GM21723 (cell line): ENCODE measurements at regions not wholly inside any gene's neighbourhood (a gene's known extent, or its start where the extent isn't known, plus 50 kb on each side); places are given as distances from the start of the nearest gene placed in this dataset.
"Not testable (repeated sequence)": the region's sequence is repeated elsewhere in the genome, so short reads cannot be mapped to it uniquely, and the experiment has no call there.

Source experiments
- ATAC-seq: cut with Tn5 transposase; IDR thresholded peaks from one replicate; pipeline ENCODE4 v1.9.1; 2021; ENCODE audit warnings: mild to moderate bottlenecking, moderate library complexity; ENCODE audit not compliant: unreplicated experiment

DNA sequence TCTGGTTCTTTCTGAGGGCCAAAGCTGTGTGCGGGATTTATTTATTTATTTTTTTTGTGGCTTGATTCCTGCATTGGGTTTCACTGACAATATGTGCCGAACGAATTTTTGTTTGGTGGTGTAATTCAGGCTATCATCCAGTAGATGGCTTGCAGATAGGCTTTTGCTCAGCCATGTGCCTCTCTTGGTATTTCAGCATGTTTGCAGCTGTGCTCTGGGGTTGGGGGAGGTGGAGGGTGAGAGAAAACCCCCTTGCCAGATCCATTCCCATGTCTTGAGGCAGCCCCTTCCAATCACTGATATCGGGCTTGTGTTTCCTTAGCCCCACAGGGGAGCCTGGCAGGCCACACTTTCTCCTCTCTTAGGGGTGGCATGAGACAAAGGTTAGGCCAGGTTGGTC, 302.4 kb downstream of the PTGER3 start:
- no peak for ATAC-seq

DNA sequence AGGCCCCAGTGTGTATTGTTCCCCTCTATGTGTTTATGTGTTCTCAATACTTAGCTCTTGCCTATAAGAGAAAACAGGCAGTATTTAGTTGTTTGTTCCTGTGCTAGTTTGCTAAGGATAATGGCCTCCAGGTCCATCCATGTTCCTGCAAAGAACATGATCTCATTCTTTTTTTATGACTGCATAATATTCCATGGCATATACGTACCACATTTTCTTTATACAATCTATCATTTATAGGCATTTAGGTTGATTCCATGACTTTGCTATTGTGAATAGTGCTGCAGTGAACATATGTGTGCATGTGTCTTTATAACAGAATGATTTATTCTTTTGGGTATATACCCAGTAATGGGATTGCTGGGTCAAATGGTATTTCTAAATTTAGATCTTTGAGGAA, 301.6 kb downstream of the PTGER3 start:
- not testable (repeated sequence) for ATAC-seq

DNA sequence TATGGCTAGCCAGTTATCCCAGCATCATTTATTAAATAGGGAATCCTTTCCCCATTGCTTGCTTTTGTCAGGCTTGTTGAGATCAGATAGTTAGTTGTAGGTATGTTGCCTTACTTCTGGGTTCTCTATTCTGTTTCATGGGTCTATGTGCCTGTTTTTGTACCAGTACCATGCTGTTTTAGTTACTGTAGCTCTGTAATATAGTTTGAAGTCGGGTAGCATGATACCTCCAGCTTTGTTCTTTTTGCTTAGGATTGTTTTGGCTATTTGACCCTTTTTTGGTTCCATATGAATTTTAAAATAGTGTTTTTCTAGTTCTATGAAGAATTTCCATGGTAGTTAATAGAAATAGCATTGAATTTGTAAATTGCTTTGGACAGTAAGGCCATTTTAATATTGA, 300.5 kb downstream of the PTGER3 start:
- ATAC-seq, result not testable (repeated sequence)

DNA sequence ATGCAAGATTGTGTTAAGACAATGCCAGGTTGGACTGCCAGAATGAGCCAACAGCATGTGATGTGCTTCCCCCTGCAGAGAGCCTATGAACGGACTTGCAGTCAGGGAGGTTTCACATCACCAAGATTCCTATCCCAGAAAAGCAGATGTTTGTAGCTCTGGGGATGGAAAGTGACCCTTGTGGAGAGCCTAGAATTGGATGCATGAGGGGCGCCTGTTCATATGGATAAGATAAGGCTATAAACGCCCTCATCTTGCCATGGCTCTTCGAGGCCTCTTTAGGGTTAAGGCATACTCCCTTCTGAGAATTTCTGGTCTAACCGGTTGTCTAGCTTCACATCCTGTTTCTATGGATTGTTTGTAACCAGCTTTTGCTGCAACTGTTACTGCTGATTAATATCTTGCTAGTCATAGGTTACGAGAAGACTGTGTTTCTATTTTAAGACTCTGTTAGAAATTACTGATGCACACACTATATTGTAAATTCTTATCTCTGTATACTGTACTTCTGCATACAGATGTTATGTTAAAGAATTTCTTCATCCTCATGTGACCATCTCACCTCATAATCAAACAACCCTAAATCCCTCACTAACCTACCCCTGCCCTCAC, 295.8 kb downstream of the PTGER3 start:
- ATAC-seq, result not testable (repeated sequence)

DNA sequence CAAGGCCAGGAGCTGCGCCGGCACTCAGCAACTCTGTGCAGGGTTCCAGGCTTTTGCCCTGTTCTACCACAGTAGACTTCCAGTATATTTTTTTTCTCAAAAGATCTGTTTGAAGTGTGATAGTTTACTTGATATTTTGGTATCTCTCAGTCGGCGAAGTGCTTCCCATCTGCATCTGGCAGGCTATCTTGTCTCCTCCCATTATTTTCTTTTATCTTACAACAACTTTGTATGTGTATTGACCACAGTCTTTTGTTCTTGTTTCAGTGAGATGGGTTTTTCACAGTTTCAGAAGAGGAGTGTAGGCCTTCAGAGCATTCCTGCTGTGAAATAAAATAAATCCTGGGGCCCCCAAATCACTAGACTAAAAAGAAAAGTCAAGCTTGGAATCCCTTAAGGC, 292.9 kb downstream of the PTGER3 start:
- no peak for ATAC-seq

DNA sequence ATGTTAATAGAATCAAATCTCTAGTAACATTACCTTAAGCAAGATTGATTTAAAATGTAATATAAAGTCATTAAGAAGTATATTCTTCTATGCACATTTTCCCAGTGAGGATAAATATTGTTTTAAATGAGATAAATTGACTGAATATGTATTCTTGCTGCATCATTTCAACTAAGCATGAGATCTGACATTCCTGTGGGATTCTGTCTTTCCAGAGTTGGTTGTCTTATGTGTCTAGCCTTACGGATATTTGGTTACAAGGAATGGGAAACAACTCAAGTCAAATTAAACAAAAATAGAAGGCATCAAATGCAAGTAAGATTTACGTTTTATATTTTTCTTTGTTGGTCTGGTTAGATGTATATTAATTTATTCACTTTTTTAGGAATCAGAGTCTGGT, 287.5 kb downstream of the PTGER3 start:
- no peak for ATAC-seq

DNA sequence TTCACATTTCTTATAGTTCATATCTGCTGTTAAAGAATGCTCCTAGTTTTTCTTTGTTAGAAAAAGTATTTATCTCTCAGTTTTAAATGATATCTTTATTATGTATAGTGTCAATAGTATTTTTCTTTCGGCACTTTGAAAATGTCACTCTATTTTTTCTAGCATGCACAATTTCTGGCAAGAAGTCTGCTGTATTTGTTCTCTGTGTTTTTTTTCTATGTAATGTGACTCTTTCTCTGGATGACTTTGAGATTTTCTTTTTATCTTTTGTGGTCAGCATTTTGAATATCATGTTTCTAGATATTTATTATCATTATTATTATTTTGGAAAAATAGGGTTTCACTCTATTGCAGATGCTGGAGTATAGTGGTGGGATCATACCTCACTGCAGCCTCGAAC, 285.2 kb downstream of the PTGER3 start:
- no peak for ATAC-seq

DNA sequence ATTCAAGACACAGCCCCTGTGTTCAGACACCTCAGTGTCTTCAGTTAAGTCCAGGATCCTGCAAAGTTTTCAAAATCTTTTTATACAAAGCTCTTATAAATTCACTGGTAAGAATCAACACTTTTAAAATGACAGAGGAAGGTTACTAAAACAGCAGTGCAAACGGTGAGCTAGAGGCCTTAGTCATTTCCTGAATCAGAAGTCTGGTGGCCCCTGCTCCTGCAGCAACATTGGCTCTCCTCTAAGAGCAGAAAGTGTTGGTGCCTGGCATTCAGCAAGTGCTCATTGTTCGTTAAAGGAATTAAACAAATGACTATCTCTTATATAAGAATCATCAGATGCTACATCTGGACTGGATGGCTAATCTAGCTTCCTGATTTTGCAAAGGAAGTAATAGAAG, 282.9 kb downstream of the PTGER3 start:
- ATAC-seq, result no peak

DNA sequence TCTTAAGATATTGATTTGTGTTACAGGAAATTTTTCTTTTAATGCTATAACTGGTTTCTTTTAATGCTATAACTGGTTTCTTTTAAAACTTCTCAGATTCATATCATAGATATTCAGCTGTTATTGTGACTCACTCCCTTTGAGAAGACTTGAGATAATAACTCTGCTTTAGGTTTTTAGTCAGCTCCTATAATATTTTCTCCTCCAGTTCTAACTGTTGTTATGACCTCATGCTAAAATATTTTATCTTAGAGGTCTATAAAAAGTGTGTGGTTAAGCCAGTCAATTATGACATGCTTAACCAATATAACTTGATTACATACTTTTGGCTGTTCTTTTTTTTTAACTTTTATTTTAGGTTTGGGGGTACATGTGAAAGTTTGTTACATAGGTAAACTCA, 280.2 kb downstream of the PTGER3 start:
- ATAC-seq, result no peak

DNA sequence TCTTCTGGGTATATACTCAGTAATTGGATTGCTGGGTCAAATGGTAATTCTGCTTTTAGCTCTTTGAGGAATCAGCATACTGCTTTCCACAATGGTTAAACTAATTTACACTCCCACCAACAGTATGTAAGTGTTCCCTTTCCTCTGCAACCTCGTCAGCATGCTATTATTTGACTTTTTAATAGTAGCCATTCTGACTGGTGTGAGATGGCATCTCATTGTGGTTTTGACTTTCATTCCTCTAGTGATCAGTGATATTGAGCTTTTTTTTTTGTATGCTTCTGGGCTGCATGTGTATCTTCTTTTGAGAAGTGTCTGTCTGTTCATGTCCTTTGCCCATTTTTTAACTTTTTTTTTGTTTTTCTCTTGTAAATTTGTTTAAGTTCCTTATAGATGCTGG, 279.4 kb downstream of the PTGER3 start:
- ATAC-seq, result no peak

DNA sequence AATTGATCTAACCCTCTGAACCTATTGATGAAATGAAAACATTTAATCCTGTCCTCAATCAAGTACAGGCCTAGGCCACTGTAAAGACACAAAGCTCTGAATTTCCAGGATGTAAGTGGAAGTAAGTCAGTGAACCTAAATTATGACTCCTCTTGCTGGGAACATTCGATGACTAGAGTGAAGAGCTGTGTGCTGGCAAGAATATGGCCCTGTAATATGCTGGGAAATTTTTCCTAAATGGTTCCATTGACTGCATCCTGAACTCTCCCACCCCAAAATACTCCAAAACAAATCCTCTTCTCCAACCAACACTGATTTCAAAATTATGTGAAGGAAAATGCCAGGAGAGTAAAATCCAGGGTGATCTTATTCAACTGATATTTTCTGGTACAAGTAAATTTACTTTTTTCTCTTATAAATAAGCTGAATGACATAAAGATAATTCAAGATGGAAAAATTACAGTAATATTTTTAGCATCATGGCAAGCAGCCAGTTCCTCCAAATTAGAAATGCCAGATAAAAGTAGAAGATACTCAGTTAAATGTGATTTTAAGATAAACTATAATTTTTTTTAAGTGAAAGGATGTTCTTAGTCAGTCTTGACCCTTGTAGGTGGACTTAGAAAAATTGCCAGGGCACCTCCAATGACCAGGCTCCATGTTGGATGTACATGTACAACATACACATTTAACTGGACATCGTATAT, 269.4 kb downstream of the PTGER3 start:
- no peak for ATAC-seq

DNA sequence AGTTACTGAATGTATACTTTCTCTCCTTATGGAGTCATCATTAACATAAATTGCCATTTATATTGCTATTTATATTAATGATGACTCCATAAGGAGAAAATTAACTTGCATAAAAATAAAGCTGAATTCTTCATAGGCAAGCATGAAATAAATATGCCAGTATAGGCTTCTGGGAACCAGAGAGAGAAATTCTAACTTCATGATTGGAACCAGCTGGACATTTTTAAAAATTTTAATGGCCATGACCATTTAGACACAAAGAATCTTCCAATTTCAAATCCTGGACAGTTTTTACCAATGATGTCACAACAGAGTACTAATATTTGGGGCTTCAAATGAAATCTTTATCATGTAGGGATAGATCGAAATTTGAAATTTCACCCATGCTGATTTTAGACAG, 268.7 kb downstream of the PTGER3 start:
- no peak for ATAC-seq

DNA sequence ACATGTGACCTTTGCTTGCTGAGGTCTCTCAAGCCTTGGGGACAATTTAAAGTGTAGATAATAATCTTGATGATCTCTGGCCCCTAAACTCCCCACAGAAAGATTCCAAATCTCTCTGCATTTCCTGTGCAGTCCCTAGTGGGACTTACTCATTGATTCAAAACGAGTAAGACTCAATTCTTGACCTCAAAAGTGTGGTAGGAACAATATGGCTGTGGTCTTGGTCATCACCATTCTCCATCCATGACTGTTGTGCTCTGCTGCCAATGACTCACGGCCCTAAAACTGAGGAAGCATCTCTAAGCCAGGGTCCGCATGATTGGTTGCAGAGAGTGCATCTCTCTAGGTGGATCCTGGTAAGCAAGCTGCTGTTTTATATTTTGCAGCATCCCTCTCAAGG, 268.0 kb downstream of the PTGER3 start:
- no peak for ATAC-seq

DNA sequence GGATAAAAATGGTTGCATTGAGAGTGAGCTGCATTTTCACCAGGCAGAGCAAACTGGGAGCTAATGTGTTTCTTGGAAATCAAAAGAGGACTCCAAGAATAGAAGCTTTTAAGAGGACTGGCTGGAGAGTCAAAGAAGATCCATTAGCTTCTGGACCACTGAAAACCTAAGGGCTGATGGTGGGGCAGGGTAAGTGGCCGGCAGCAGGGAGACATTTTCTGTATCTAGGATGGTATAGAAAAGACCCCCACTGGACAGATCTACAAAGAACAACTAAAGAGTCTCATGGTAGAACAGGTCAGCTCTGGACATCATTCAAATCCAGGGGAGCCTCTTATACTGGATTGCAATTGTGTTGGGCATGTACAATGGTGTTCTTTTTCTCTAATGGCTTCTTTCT, 262.3 kb downstream of the PTGER3 start:
- ATAC-seq, result no peak

DNA sequence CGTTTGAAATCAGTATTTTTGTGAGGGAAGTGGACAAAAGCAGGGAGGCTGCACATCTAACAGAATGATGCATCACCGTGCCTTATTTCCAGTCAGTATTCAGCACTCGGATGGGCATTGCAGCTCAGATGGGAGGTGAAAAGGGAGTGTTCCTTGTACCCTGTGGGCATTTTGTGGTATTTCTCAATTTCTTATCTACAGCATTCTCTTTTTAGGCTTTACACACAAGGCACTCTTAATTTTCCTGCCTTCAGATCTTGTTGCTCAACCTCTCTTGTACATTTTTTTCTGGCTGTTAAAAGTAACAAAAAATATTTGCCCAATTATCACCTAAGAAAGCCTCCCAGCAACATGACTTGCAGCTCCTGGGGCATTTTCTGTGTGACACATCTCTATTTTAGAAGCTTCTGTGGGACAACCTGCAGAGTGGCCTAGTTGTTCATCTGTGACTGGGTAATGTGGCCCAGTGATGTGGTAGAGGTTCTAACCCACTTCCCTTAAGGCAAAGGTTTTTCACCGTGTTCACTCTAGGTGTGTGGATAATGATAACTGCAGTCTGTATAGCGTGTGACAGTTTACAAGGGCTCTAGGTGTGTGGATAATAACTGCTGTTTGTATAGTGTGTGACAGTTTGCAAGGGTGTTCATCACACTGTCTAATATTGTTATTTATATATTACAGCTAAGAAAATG, 257.2 kb downstream of the PTGER3 start:
- no peak for ATAC-seq

DNA sequence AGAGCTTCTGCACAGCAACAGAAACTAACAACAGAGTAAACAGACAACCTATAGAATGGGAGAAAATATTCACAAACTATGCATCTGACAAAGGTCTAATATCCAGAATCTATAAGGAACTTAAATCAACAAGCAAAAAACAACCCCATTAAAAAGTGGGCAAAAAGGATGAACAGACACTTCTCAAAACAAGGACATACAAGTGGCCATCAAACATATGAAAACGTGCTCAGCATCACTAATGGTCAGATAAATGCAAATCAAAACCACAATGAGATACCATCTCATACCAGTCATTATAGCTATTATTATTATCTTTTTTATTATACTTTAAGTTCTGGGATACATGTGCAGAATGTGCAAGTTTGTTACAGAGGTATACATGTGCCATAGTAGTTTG, 252.6 kb downstream of the PTGER3 start:
- not testable (repeated sequence) for ATAC-seq

DNA sequence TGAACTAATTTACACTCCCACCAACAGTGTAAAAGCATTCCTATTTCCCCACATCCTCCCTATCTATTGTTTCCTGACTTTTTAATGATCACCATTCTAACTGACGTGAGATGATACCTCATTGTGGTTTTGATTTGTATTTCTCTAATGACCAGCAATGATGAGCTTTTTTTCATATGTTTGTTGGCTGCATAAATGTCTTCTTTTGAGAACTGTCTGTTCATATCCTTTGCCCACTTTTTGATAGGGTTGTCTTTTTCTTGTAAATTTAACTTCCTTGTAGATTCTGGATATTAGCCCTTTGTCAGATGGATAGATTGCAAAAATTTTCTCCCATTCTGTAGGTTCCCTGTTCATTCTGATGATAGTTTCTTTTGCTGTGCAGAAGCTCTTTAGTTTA, 251.3 kb downstream of the PTGER3 start:
- not testable (repeated sequence) for ATAC-seq

DNA sequence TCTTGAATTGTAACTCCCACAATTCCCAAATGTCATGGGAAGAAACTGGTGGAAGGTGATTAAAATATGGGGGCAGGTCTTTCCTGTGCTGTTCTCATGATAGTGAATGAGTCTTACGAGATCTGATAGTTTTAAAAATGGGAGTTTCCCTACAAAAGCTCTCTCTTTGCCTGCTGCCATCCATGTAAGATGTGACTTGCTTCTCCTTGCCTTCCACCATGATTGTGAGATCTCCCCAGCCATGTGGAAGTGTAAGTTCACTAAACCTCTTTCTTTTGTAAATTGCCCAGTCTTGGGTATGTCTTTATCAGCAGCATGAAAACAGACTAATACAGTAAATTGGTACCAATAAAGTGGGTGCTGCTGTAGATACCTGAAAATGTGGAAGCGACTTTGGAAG, 245.0 kb downstream of the PTGER3 start:
- ATAC-seq, result not testable (repeated sequence)

DNA sequence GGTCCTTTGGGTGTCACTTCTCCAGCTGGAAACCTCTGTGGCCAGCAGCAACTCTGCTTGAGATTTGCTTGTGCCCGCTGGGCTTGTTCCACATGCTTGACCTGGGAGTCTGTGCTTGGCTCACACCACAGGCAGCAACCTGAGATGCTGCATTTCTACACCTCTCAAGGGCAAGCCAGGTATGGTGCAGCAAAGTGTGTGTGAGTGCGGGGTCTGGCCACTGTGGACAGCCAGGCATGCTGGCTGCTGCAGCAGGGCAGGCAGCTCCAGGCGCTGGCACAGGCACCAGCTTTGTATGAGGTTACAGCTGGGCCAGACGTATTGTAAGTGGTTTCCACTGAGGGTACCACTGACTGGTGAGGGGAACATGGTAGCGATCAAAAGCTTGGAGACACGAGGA, 242.0 kb downstream of the PTGER3 start:
- ATAC-seq, result no peak

DNA sequence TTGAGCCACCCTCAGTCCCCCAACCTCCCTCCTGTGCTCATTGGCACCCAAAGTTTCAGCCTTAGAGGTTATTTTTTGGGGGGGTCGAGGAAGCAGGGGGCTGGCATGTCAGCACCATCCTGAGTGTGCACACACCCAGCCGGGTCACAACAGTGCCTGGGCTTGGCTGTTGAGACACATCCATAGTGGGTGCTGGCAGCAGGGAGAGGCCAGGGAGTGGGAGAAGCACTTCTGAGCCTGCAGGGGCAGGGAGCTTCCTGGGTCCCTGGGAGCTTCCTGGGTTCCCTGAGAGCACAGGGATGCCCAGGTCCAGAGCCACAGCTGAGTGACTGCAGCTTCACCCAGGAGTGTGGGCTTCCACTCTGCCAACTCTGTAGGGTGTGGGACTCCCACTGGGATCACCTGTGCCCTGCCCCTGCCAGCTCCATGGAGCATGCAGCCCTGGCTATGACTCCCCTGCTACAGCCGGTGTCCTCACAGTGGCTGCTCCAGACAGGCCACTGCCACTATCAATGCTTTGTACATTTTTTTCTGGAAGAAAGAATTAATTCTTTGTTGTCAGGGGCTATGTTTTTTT, 240.4 kb downstream of the PTGER3 start:
- no peak for ATAC-seq

DNA sequence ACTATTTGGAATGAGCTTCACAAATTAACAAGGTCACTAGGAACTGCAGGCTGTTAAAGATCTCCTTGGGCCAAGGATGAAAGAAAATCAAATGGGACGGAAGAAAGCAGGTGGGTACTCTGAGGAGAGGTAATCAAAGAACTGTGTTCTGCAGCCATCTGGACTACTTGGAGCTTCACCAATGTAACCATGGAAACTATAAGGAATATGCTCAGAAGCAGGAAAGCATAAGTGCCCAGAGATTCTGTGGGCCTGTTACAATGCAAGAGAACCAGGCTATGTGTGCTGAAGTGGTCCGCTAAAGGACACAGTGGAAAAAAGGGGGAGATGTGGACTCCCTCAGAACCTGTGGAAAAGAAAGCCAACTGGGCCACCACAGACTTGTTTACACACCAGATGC, 238.5 kb downstream of the PTGER3 start:
- ATAC-seq, result no peak

DNA sequence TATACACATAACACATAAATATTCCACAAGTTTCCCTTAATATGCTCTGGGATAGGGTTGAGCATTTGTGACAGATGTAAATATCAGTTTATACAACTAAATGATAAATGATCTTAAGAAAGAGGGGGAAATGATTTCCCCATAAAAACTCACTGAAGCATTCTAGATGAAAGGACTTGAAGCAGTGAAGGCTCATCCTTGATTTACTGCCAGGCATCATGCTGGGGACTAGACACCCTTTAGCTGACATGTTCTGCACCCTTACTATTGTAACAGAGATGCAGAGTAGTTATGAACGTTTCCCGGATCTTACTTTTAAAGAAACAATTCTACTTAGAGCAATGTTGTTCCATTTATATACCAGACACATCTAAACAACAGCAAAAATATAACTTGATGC, 235.8 kb downstream of the PTGER3 start:
- no peak for ATAC-seq
